ENCODE measurements at regions not wholly inside any gene's neighbourhood (a gene's known extent, or its start where the extent isn't known, plus 50 kb on each side); places are given as distances from the start of the nearest gene placed in this dataset.

- Histone ChIP-seq H3K36me3 (ENCODE audit: control insufficient read depth, insufficient read depth, low read length) (no peaks in the 10 kb centered on the region), H4K20me1 (replicated peaks; ENCODE audit: control insufficient read depth, insufficient read depth, low read length) (no peaks in the 10 kb centered on the region), H3K9ac (ENCODE audit: insufficient read depth in 1 of 2, low read depth in 2 of 2, low read length in 2 of 2) (no peak overlapping the region), H3K79me2 (ENCODE audit: control insufficient read depth, insufficient read depth, low read length) (no peaks in the 10 kb centered on the region), H3K9me3 (replicated peaks; ENCODE audit: control insufficient read depth, insufficient read depth, low read depth, low read length) (no peaks in the 10 kb centered on the region; the same call in 1 of the 2 replicates), H2AFZ (ENCODE audit: low read depth, low read length) (no peak overlapping the region), H3K4me3 (no peak overlapping the region), H3K9me1 (ENCODE audit: control insufficient read depth, insufficient read depth, low read length) (no peaks in the 10 kb centered on the region), H3K27ac (ENCODE audit: extremely low read depth, low read depth, low read length) (no peak overlapping the region), H3K27me3 (ENCODE audit: control insufficient read depth in 2 of 2, insufficient read depth in 2 of 2, low read length in 2 of 2) (no peaks in the 10 kb centered on the region), H3K4me1 (replicated peaks in 1 of 2; ENCODE audit: control insufficient read depth in 2 of 2, insufficient read depth in 2 of 2, low read length in 2 of 2) (no peaks in the 10 kb centered on the region), H3K4me2 (ENCODE audit: insufficient read depth, low read length) (no peak overlapping the region)
- WGBS (ENCODE audit: insufficient coverage, low coverage, missing lambda C conversion rate): 4% methylated on average over 10 of the region's 10 CpGs
- intact Hi-C loops (cut with micrococcal nuclease): no loop called here
- in situ Hi-C loops (cut with MboI): no loop called here
- CTCF ChIA-PET (ENCODE audit: low intra/inter-chr PET ratio): no interaction called here
- POLR2A ChIA-PET: no interaction called here
- no TSS peak for BruUV-seq (replicated peaks)
- no peak for ATAC-seq
- no peak for FAIRE-seq
- no peak for DNase-seq (ENCODE audit: extremely low read depth in 1 of 4, low spot score in 3 of 4)
- TF ChIP-seq ELK1 (CRISPR knock-in tag; IDR thresholded peaks at IDR 0.05) (no peak), ASH1L (IDR thresholded peaks at IDR 0.05; ENCODE audit: borderline replicate concordance, low read depth, partially characterized antibody) (no peak), RBM17 (IDR thresholded peaks at IDR 0.05; ENCODE audit: borderline replicate concordance, low read depth, low read length) (no peak), CCNT2 (IDR thresholded peaks at IDR 0.05; ENCODE audit: borderline replicate concordance, extremely low read depth, insufficient read length, low read depth, low read length) (no peak), ZNF253 (CRISPR knock-in tag; conservative IDR thresholded peaks at IDR 0.05) (no peak), ZSCAN29 (IDR thresholded peaks at IDR 0.05) (no peak), AFF1 (IDR thresholded peaks at IDR 0.05; ENCODE audit: low read depth in 1 of 2, partially characterized antibody in 2 of 2) (no peak)
These were observed 606.6 kb downstream of the PRELID2 start for GRCh38 chr5:145228564-145228963.

Measured in K562 (cell line).